Gastrocnemius medialis (tissue), 4 donors: ENCODE measurements at regions not wholly inside any gene's neighbourhood (a gene's known extent, or its start where the extent isn't known, plus 50 kb on each side); places are given as distances from the start of the nearest gene placed in this dataset.

Source experiments
- CTCF ChIP-seq, 5 experiments: fragments of 450-650 bp in 3 of 5; fragments of 200-600 bp in 2 of 5; sonication (generic) in 2 of 5; IDR thresholded peaks in 4 of 5; conservative IDR thresholded peaks in 1 of 5; 1 replicate in 4 of 5; 2 replicates in 1 of 5; pipeline ENCODE4 v1.5.1; 2016 to 2019; ENCODE audit warnings: antibody characterized with exemption in 5 of 5, mild to moderate bottlenecking in 3 of 5, moderate library complexity in 3 of 5
- POLR2A ChIP-seq, 2 donors: fragments of 450-650 bp; IDR thresholded peaks; one replicate each; pipeline ENCODE4 v1.6.1; 2017; ENCODE audit warnings: antibody characterized with exemption in 2 of 2, mild to moderate bottlenecking in 2 of 2, moderate library complexity in 2 of 2

DNA sequence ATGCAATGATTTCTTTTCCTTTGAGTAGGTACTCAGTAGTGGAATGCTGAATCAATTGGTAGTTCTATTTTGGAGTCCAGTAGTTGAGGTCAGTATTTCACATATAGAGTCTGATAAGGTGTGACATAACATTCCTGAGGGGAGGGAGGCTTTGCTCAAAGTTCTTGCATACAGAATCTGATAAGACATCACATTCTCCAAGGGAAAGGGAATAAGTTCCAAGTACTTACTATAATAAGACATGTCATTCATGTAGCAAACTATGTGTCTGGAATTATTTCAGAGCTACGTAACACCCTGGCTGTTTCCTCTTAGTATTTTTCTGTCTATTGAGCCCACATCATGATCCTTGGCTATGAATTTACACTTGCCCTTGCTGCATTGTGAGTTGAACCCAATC, 74.3 kb upstream of the POM121L12 start:
- TF ChIP-seq POLR2A (IDR thresholded peaks at IDR 0.05) = no peak
- TF ChIP-seq CTCF (IDR thresholded peaks at IDR 0.05 in 4 of 5, conservative IDR thresholded peaks at IDR 0.05 in 1 of 5) = no peak
